GM12878 (cell line): ENCODE measurements at regions not wholly inside any gene's neighbourhood (a gene's known extent, or its start where the extent isn't known, plus 50 kb on each side); places are given as distances from the start of the nearest gene placed in this dataset.

Experiments used
- ATAC-seq: fragments of 200-7000 bp; cut with Tn5 transposase; 3 replicates; pipeline ENCODE4 v1.9.1; 2020; ENCODE audit warnings: mild to moderate bottlenecking, moderate library complexity
- BruUV-seq: library from RNA; stranded (reverse); fragments of 400-500 nt; replicated peaks from 2 replicates; lab custom pipeline; 2021; lab: Mats Ljungman, UMichigan
- CTCF ChIA-PET: fragments of 300-600 bp; sonication (Branson Sonifier 250); formaldehyde crosslinking; extraction: SDS; loops from one replicate; lab custom pipeline; 2021; ENCODE audit warnings: inconsistent platforms; lab: Yijun Ruan, JAX
- POLR2A ChIA-PET: fragments of 350-600 bp; formaldehyde crosslinking; extraction: SDS; loops from one replicate; lab custom pipeline; 2021; ENCODE audit warnings: inconsistent platforms; lab: Charles Lee
- RAD21 ChIA-PET: fragments of 300-600 bp; sonication (Branson Sonifier 250); formaldehyde crosslinking; loops from one replicate; lab custom pipeline; 2023; ENCODE audit warnings: antibody characterized with exemption; ENCODE audit not compliant: unreplicated experiment; lab: Charles Lee
- SMC1A ChIA-PET: fragments of 300-600 bp; sonication (Branson Sonifier 250); formaldehyde crosslinking; loops from one replicate; lab custom pipeline; 2023; ENCODE audit not compliant: unreplicated experiment, uncharacterized antibody; lab: Charles Lee
- DNase-seq: peaks from one replicate; pipeline ENCODE4 v3.0.0-alpha.2; 2011; ENCODE audit warnings: low read depth, low spot score
- FAIRE-seq: peaks from 3 replicates; lab custom pipeline; 2011; peaks lifted over from hg19 to GRCh38; lab: Jason Lieb, UNC
- H2AFZ ChIP-seq: 2 replicates; pipeline ENCODE4 v1.6.0; 2011; ENCODE audit warnings: low read depth, low read length, control low read depth; ENCODE audit not compliant: control insufficient read depth
- H3K27ac ChIP-seq: 2 replicates; pipeline ENCODE4 v1.5.1; 2011; ENCODE audit warnings: control low read depth; ENCODE audit not compliant: control insufficient read depth, insufficient read depth
- H3K27me3 ChIP-seq, 2 experiments: replicated peaks in 1 of 2; 2 replicates each; pipeline versions ENCODE4 v1.6.0 to v1.6.1; 2011; ENCODE audit warnings: low read length in 1 of 2; ENCODE audit not compliant: control insufficient read depth in 2 of 2, insufficient read depth in 2 of 2
- H3K36me3 ChIP-seq, 2 experiments: 2 replicates each; pipeline ENCODE4 v1.5.1; 2011; ENCODE audit warnings: low read length in 1 of 2; ENCODE audit not compliant: control insufficient read depth in 2 of 2, insufficient read depth in 2 of 2
- H3K4me1 ChIP-seq: 2 replicates; pipeline ENCODE4 v1.6.1; 2011; ENCODE audit warnings: mild to moderate bottlenecking, low read length, moderate library complexity, mixed read lengths; ENCODE audit not compliant: control insufficient read depth, insufficient read depth
- H3K4me2 ChIP-seq: 2 replicates; pipeline ENCODE4 v1.6.0; 2011; ENCODE audit warnings: control low read depth; ENCODE audit not compliant: control insufficient read depth, insufficient read depth
- H3K4me3 ChIP-seq: fragments of 200-600 bp; sonication (generic); 2 replicates; pipeline ENCODE4 v1.5.1; 2016
- H3K79me2 ChIP-seq: 2 replicates; pipeline ENCODE4 v1.6.0; 2011; ENCODE audit warnings: low read length; ENCODE audit not compliant: control insufficient read depth, insufficient read depth
- H3K9ac ChIP-seq: 2 replicates; pipeline ENCODE4 v1.8.0; 2011; ENCODE audit warnings: low read length, control low read depth, mixed read lengths; ENCODE audit not compliant: control insufficient read depth, insufficient read depth
- H3K9me3 ChIP-seq: replicated peaks from 3 replicates; pipeline ENCODE4 v1.5.1; 2011; ENCODE audit warnings: mild to moderate bottlenecking, low read length; ENCODE audit not compliant: control insufficient read depth, insufficient read depth
- H4K20me1 ChIP-seq: 2 replicates; pipeline ENCODE4 v1.6.0; 2011; ENCODE audit not compliant: control insufficient read depth, insufficient read depth
- ATF7 ChIP-seq: fragments of 450-650 bp; IDR thresholded peaks from 2 replicates; pipeline ENCODE4 v1.6.1; 2016; ENCODE audit warnings: low read depth, mild to moderate bottlenecking
- BRCA1 ChIP-seq: IDR thresholded peaks from 2 replicates; pipeline ENCODE4 v1.6.1; 2011; ENCODE audit warnings: low read depth, low read length, improper control_type of control experiment
- CHD4 ChIP-seq: fragments of 200-600 bp; sonication (generic); IDR thresholded peaks from 2 replicates; pipeline ENCODE4 v1.6.1; 2016; ENCODE audit warnings: mild to moderate bottlenecking
- ELK1 ChIP-seq: IDR thresholded peaks from 2 replicates; pipeline ENCODE4 v1.6.1; 2012; ENCODE audit warnings: low read depth, low read length, improper control_type of control experiment
- GATAD2B ChIP-seq: fragments of 450-650 bp; conservative IDR thresholded peaks from 2 replicates; pipeline ENCODE4 v1.6.1; 2017; ENCODE audit warnings: low read depth, mild to moderate bottlenecking, moderate library complexity
- MLLT1 ChIP-seq: fragments of 450-650 bp; IDR thresholded peaks from 2 replicates; pipeline ENCODE4 v1.6.1; 2016; ENCODE audit warnings: mild to moderate bottlenecking
- MYC ChIP-seq: IDR thresholded peaks from 2 replicates; pipeline ENCODE4 v1.6.1; 2011; ENCODE audit warnings: mild to moderate bottlenecking, low read length, moderate library complexity, inconsistent platforms; ENCODE audit not compliant: insufficient read depth, insufficient replicate concordance, insufficient read length, severe bottlenecking
- POU2F2 ChIP-seq: IDR thresholded peaks from 3 replicates; pipeline ENCODE4 v1.6.1; 2011; ENCODE audit warnings: low read depth, mild to moderate bottlenecking, low read length, borderline replicate concordance
- ZBTB11 ChIP-seq: fragments of 450-650 bp; formaldehyde crosslinking; IDR thresholded peaks from 2 replicates; pipeline ENCODE4 v1.5.0; 2022; ENCODE audit warnings: mild to moderate bottlenecking, missing genetic modification characterization
- WGBS: methylation state at CpG from one replicate; pipeline ENCODE4 v1.1.6; 2016; ENCODE audit warnings: low lambda C conversion rate; ENCODE audit not compliant: insufficient replicate concordance, insufficient coverage; ENCODE audit errors: missing lambda C conversion rate; 5-methylcytosine and 5-hydroxymethylcytosine counted together
- in situ Hi-C: fragments of 300-500 bp; cut with MboI; formaldehyde crosslinking; loops from 9 replicates; pipeline ENCODE4 v1.14.3; 2018; ENCODE audit warnings: mixed read lengths
- intact Hi-C: fragments of 100-400 bp; cut with micrococcal nuclease; formaldehyde crosslinking; loops from one replicate; pipeline ENCODE4 v1.14.2; 2022; ENCODE audit not compliant: unreplicated experiment

- CTCF ChIA-PET = no interaction called here
- H3K27me3 ChIP-seq = no peaks in the 10 kb centered on the region
- H3K36me3 ChIP-seq = no peaks in the 10 kb centered on the region
- ATAC-seq (no peak), DNase-seq (no peak), FAIRE-seq (no peak)
- no peak overlapping the region for H3K4me3 ChIP-seq
- H2AFZ ChIP-seq = no peak overlapping the region
- TF ChIP-seq ZBTB11 (no peak), CHD4 (no peak), MLLT1 (no peak), MYC (no peak), ELK1 (no peak), GATAD2B (no peak), ATF7 (no peak), POU2F2 (no peak), BRCA1 (no peak)
- no peak overlapping the region for H3K27ac ChIP-seq
- 0% methylated on average over 2 of the region's 2 CpGs for WGBS
- POLR2A ChIA-PET = no interaction called here
- RAD21 ChIA-PET = no interaction called here
- no peak overlapping the region for H3K9ac ChIP-seq
- H3K4me1 ChIP-seq = no peaks in the 10 kb centered on the region
- intact Hi-C loops = no loop called here
- in situ Hi-C loops = no loop called here
- H3K4me2 ChIP-seq = no peak overlapping the region
- H3K79me2 ChIP-seq = no peaks in the 10 kb centered on the region
- no peaks in the 10 kb centered on the region for H3K9me3 ChIP-seq
- no TSS peak for BruUV-seq
- SMC1A ChIA-PET = no interaction called here
- no peaks in the 10 kb centered on the region for H4K20me1 ChIP-seq
Observed at GRCh38 chr2:188663301-188663700, 310.9 kb upstream of the COL3A1 start.
